GM21786 (cell line): ENCODE measurements at regions not wholly inside any gene's neighbourhood (a gene's known extent, or its start where the extent isn't known, plus 50 kb on each side); places are given as distances from the start of the nearest gene placed in this dataset.
"Not testable (repeated sequence)": the region's sequence is repeated elsewhere in the genome, so short reads cannot be mapped to it uniquely, and the experiment has no call there.

Source experiments
- ATAC-seq: cut with Tn5 transposase; IDR thresholded peaks from one replicate; pipeline ENCODE4 v1.9.1; 2021; ENCODE audit not compliant: unreplicated experiment

GRCh38 chrX:130467936-130468335, 66.1 kb downstream of the RBMX2 start:
- ATAC-seq: no peak

- no peak for ATAC-seq
These were observed 66.7 kb downstream of the RBMX2 start for GRCh38 chrX:130468395-130468923.

GRCh38 chrX:130482871-130483270, 81.1 kb downstream of the RBMX2 start:
- no peak for ATAC-seq

- ATAC-seq: no peak
These were observed 84.1 kb downstream of the RBMX2 start for GRCh38 chrX:130485870-130486269.

DNA sequence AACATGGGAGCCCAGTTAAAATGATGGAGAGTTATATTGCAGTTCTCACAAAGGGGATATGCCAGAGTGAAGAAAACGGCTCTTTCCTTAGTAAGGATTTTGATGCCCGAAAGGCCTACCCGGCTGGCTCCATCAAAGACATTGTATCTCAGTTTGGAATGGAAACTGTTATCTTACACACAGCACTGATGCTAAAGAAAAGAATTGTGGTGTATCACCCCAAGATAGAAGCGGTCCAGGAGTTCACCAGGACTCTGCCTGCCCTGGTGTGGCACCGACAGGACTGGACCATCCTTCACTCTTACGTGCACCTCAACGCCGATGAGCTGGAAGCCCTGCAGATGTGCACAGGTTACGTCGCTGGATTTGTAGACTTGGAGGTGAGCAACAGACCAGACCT, 93.7 kb downstream of the RBMX2 start:
- not testable (repeated sequence) for ATAC-seq

GRCh38 chrX:130497531-130497930, 95.7 kb downstream of the RBMX2 start:
- no peak for ATAC-seq

DNA sequence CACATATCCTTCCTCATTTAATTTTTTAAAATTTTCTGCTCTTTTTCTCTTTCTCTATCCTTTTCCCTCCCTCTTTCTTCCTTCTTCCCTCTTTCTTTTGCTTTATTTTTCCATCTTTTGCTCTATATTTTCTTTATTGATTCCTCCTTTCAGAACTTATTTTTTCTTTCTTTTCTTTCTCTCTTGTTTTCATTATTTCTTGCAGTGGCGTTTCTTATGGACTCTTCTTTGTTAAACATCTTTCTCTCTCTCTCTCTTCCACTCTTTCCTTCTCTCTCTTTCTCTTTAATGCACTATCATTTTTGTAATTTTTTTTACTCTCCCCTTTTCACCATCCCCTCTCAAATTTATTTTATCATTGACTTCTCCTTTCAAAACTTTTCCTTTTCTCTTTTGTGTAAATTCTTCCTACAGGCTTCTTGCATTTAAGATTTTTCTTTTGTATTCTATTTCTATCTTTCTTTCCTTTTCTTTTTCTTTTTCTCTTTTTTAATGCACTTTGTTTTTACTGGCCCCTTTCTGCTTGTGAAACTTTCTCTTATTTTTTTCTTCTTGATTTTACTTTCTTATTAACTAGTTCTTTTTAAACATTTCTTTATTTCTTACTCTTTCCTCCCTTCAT, 97.0 kb downstream of the RBMX2 start:
- ATAC-seq: no peak

DNA sequence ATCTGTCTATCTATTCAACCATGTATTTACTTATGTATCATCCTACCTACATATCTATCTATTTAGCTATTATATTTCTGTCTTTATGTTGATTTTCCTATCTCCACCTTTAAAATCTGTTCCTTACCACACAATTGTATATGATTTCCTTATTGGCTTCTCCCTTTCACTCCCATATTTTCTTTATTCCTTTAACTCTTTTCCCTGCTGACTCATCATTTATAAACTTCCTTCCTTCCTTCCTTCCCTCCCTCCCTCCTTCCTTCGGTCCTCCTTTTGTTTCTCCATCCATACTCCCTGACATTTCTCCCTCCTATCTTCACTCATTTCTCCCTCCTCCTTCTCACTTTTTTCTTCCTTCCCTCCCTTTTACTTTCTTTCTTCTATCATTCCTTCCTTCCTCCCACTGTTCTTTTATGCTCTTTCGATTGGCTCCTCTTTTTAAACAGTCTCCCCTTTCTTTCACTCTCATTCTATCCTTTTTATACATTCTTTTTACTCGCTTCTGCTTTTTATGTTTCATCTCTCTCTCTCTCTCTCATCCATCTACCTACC, 100.3 kb downstream of the RBMX2 start:
- no peak for ATAC-seq

DNA sequence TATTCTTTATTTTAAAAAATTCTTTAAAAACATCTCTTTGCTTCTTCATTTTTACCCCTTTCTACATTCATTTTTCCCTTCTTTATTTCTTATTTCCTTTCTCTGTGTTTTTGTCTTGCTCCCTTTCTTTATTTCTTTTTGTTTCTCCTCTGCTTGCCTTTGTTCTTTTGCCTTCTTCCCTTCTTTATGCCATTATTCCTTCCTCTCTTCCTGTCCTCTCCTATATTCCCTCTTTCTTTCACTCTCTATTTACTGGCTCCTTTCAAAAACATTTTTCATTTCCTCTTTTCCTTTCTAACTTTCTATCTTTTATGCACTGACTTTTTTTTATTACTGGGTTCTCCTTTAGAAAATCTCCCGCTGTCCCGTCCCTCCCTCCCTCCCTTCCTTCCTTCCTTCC, 102.2 kb downstream of the RBMX2 start:
- no peak for ATAC-seq

- ATAC-seq: no peak
These were observed 105.2 kb downstream of the RBMX2 start for GRCh38 chrX:130507015-130507414.

DNA sequence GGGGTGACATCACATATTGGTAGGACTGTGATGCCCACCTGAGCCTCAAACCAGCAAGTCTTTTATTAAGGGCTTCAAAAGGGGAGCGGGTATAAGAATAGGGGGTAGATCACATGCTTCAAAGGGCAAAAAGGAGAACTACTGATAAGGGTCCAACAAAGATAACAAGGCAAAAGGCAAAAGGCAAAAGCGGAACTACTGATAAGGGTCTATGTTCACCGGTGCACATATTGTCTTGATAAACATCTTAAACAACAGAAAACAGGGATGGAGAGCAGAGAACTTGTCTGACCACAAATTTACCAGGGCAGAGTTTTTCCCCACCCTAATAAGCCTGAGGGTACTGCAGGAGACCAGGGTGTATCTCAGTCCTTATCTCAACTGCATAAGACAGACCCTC, 110.7 kb downstream of the RBMX2 start:
- ATAC-seq: not testable (repeated sequence)

GRCh38 chrX:130516123-130516522, 114.3 kb downstream of the RBMX2 start:
- ATAC-seq: no peak

DNA sequence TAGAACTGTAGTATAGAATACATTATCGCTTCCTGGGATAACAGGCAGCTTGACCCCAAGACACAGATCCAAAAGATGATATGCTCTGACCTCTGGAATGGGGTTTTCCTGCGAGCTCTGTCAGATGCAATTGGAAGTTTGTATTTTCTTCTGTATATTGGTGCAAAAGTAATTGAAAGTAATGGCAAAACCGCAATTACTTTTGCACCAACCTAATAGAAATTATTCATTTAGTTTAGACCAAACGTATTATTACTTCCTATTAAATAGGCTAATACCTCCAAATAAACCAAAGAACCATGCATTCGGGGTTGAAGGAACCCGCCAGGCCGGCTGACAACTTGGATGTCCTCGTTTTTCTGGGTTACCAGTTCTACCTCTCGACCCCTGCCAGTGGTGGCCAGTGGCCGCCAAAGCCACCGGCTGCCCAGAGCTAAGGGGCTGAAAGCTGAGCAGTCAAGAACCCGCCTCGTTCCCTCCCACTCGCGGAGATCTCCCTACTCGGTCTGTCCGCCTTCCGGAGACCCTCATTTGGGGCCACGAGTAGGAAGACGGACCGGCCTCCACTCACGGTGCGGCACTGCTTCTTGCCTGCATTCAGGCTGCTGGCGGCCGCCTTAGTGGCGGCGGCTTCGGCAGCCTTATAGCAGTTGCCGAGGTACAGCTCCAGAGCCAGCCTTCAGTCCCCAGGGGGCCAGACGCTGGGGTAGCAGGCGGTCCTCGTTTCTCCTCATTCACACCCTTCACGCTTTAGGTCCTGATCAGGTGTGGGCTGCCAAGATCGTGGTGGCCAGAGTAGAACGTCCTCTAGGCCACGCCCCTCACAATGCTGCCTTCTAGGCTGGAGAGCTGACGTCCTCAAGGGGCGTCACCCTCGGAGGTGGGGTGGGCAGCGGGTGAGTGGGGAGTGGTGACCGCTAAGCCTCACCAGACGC, 121.9 kb downstream of the RBMX2 start:
- no peak for ATAC-seq

- no peak for ATAC-seq
These were observed 122.8 kb downstream of the RBMX2 start for GRCh38 chrX:130524476-130525194.

DNA sequence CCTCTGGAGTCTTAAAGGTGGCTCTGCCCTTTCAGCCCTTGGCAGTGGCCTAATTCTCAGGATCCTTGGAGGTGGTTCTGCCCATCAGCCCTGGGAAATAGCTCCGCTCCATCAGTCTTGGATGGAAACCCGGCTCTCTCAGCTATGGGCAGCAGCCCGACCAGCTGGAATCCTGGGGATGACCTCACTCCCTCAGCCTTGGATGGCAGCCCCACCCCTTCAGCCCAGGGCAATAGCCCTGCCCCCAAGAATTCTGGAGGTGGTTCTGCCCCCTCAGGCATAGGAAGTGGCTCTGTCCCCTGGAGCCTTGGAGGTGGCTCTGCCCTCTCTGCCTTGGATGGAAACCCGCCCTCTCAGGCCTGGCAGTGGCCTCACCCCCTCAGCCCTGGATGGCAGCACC, 127.7 kb downstream of the RBMX2 start:
- ATAC-seq: no peak

GRCh38 chrX:130531066-130531465, 129.3 kb downstream of the RBMX2 start:
- no peak for ATAC-seq

GRCh38 chrX:130539721-130540321, 138.0 kb downstream of the RBMX2 start:
- no peak for ATAC-seq

DNA sequence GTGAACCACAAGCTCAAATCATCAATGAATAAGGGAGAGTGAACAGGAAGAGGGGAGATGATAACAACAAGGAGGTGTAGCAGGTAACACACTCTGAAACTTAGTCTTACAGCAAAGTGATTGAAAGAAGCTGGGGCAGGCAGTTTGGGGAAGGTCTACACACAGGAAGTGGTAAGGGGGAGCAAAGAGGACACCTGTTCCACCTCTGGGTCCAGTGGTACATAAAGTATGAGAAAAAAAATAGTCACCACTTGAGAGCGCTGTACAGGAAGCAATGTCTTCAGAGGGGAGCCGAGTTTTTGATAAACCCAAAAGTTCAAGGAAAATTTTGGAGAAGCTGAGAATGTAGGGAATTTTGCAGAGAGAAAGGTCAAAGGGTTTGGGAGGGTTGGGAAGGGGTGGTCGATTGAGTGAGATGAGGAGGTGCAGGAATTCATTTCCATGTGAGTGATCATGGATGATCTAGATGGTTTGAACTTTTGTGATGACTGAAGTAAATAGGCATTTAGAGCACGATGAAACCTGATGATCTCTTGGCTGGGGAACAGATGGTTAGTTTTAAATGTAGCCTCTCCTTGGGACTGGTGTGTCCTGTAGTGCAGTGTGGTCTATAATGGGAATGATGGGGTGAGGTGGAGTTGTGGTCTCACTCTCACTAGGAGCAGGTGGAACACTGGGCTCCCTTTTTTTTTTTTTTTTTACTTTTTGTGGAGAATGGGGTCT, 142.0 kb downstream of the RBMX2 start:
- ATAC-seq: no peak

- ATAC-seq: no peak
These were observed 144.0 kb downstream of the RBMX2 start for GRCh38 chrX:130545796-130546195.

DNA sequence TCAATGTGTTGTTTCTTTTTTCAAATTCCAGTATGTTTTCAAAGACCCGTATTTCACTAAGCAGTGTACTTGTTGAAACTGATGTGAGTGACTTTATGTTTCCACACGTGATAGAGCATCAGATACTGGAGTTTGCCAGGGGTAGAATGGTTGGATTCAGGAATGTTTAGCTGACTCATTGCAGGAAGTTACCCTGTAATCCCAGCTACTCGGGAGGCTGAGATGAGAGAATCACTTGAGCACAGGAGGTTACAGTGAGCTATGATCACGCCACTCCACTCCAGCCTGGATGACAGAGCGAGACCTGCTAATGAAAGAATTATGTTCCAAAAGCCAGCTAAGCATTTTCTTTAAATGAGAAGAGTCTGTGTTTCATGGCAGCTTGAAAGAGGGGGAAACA, 147.6 kb downstream of the RBMX2 start:
- not testable (repeated sequence) for ATAC-seq
